Mucosa of rectum (tissue), 2 donors: ENCODE measurements at regions not wholly inside any gene's neighbourhood (a gene's known extent, or its start where the extent isn't known, plus 50 kb on each side); places are given as distances from the start of the nearest gene placed in this dataset.

Experiments used
- H3K27ac ChIP-seq, 2 donors: one replicate each; pipeline ENCODE4 v1.7.0; 2013; ENCODE audit warnings: inconsistent platforms in 2 of 2, low read depth in 2 of 2, low read length in 2 of 2
- H3K27me3 ChIP-seq, 2 donors: one replicate each; pipeline ENCODE4 v1.7.0; 2013; ENCODE audit warnings: low read length in 2 of 2; ENCODE audit not compliant: control insufficient read depth in 2 of 2, insufficient read depth in 2 of 2
- H3K36me3 ChIP-seq, 2 donors: one replicate each; pipeline ENCODE4 v1.7.0; 2013; ENCODE audit warnings: low read length in 2 of 2; ENCODE audit not compliant: control insufficient read depth in 2 of 2, insufficient read depth in 2 of 2
- H3K4me1 ChIP-seq, 2 donors: one replicate each; pipeline ENCODE4 v1.7.0; 2013; ENCODE audit warnings: low read length in 2 of 2, mild to moderate bottlenecking in 1 of 2; ENCODE audit not compliant: control insufficient read depth in 2 of 2, insufficient read depth in 2 of 2
- H3K4me3 ChIP-seq, 2 donors: one replicate each; pipeline ENCODE4 v1.7.0; 2013; ENCODE audit warnings: low read length in 2 of 2
- H3K9ac ChIP-seq, 2 donors: one replicate each; pipeline ENCODE4 v1.7.0; 2013; ENCODE audit warnings: low read length in 2 of 2, low read depth in 1 of 2, mild to moderate bottlenecking in 1 of 2
- H3K9me3 ChIP-seq, 2 donors: one replicate each; pipeline ENCODE4 v1.7.0; 2013; ENCODE audit warnings: low read length in 2 of 2; ENCODE audit not compliant: control insufficient read depth in 2 of 2
- donor health status: healthy.
- donor health status: Normal muscosa, but diverticular disease.

DNA sequence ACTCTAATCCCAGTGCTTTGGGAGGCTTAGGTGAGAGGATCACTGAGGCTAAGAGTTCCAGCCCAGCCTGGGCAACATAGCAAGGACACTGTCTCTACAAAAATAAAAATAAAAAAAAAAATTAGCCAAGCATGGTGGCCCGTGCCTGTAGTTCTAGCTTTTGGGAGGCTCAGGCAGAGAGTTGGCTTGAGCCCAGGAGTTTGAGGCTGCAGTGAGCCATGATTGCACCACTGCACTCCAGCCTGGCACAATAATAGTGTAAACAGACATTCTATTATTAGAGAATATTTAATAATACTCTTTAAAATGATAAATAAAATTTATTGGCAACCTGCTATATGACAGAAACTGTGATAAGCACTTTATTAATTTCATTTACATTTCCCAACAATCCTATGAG, 908.9 kb downstream of the TUSC7 start:
- H3K4me3 ChIP-seq, result no peak overlapping the region
- H3K27me3 ChIP-seq, result no peaks in the 10 kb centered on the region
- H3K4me1 ChIP-seq, result no peaks in the 10 kb centered on the region
- no peak overlapping the region for H3K9ac ChIP-seq
- no peaks in the 10 kb centered on the region for H3K36me3 ChIP-seq
- H3K27ac ChIP-seq, result no peak overlapping the region
- no peaks in the 10 kb centered on the region for H3K9me3 ChIP-seq

DNA sequence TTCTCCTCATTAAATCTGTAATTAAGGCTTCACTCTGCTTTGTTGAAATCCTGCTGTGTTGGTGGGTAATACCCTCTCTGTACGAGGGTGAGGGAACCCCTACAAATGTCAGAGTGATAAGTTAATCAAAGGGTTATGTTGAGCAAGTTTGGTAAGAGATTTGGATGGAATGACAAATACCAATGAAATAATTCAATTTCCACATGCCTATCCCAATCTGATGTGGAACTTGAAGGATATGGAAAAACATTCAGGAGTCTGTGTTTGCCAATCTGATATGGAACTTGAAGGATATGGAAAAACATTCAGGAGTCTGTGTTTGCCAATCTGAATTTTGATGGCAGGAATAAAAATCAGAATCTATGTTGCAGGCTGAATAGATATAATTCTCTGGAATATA, 910.2 kb downstream of the TUSC7 start:
- Histone ChIP-seq H3K9me3 (no peaks in the 10 kb centered on the region), H3K27ac (no peak overlapping the region)

DNA sequence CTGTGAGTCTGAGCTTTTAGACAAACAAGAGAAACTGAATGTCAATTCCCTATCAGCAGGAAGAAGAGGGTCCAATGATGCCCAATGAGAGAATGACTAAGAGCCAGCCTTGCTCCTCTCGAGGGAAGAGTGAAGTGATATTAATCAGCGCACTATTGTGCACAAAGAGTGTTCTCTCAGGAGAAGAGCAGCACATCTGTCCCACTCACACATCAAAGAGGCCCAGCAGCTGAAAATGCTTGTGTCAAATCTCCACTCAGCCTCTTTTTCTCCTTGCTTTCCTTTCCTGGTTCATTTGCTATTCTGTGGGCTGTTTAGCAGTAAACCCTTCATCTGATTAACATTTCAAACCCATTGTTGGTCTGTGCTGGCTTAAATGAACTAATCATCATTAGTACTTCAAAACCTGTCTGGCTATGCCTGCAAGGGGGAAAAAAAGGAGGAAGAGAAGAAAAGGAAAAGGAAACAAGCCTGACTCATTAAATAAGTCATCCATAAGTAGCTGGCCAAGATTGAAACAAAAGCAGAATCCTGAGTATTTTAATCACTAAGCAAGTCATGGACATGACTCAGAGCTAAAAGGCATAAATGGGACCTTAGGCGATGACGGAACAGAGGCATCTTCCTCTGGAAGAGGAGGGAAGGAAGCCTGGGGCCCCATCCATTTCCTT, 912.7 kb downstream of the TUSC7 start:
- Histone ChIP-seq H3K4me1 (no peaks in the 10 kb centered on the region), H3K27ac (no peak overlapping the region), H3K9me3 (no peaks in the 10 kb centered on the region), H3K4me3 (no peak overlapping the region), H3K9ac (no peak overlapping the region), H3K36me3 (no peaks in the 10 kb centered on the region), H3K27me3 (no peaks in the 10 kb centered on the region)

More for the DNA sequence above, 910.2 kb downstream of the TUSC7 start:
- no peaks in the 10 kb centered on the region for H3K4me1 ChIP-seq
- H3K4me3 ChIP-seq, result no peak overlapping the region
- H3K36me3 ChIP-seq, result no peaks in the 10 kb centered on the region
- no peaks in the 10 kb centered on the region for H3K27me3 ChIP-seq
- no peak overlapping the region for H3K9ac ChIP-seq

DNA sequence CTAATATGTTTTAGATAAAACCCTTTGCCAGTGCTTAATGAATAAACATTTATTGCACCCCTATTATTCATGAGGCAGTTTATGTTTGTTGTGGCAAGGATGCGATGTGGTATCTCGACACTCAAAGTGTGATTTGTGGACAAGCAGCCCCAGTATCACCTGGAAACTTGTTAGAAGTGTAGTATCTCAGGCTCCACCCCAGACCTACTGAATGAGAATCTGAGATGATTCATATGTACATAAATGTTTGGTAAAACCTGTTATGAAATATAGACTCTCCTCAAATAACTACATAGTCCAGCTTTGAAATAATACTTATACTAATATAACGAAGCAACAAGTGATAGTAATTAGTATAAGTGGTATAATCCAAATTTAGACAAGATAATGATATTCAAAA, 914.8 kb downstream of the TUSC7 start:
- H3K4me1 ChIP-seq, result no peaks in the 10 kb centered on the region
- H3K36me3 ChIP-seq, result no peaks in the 10 kb centered on the region
- H3K27ac ChIP-seq, result no peak overlapping the region
- no peaks in the 10 kb centered on the region for H3K9me3 ChIP-seq
- H3K4me3 ChIP-seq, result no peak overlapping the region
- no peaks in the 10 kb centered on the region for H3K27me3 ChIP-seq
- no peak overlapping the region for H3K9ac ChIP-seq

DNA sequence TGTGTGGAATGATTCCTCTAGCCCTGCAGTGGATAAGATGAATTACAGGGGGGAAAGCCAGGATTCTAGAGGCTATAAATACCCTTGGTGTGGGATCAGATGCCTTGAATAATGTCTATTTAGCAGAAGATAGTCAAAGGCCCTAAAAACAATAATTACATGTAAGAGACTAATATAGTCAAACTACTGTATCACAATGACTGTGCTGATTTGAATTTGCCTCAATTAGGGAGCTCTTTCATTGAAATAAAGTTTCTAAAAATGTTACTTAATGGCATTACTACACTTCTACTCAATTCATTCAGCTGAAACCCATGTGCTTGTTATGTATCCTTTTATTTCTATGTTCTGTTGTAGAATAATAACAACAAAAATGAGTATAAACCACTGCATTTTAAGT, 915.6 kb downstream of the TUSC7 start:
- H3K9ac ChIP-seq, result no peak overlapping the region
- H3K36me3 ChIP-seq, result no peaks in the 10 kb centered on the region
- no peaks in the 10 kb centered on the region for H3K9me3 ChIP-seq
- H3K27me3 ChIP-seq, result no peaks in the 10 kb centered on the region
- H3K4me3 ChIP-seq, result no peak overlapping the region
- no peaks in the 10 kb centered on the region for H3K4me1 ChIP-seq
- no peak overlapping the region for H3K27ac ChIP-seq

DNA sequence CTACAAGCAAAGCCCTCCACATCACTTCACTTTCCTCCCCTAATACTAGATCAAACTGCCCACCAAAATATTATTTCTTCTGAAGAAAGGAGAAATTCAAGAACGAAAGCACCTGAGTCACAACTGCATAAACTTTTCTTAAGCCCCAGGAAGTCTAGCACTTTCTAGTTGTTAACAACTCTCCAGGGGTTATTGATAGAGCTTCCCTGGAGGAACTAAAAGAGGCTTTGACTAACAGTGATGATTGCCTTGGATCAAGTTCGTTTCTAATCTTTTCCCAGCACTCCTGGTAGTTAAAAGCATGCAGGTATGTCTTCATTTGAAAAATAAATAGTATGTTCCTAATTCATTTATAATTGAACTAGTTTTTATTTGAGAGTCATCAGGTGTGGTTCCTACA, 917.0 kb downstream of the TUSC7 start:
- Histone ChIP-seq H3K9ac (no peak overlapping the region), H3K9me3 (no peaks in the 10 kb centered on the region), H3K36me3 (no peaks in the 10 kb centered on the region), H3K4me3 (no peak overlapping the region), H3K4me1 (no peaks in the 10 kb centered on the region), H3K27me3 (no peaks in the 10 kb centered on the region), H3K27ac (no peak overlapping the region)

DNA sequence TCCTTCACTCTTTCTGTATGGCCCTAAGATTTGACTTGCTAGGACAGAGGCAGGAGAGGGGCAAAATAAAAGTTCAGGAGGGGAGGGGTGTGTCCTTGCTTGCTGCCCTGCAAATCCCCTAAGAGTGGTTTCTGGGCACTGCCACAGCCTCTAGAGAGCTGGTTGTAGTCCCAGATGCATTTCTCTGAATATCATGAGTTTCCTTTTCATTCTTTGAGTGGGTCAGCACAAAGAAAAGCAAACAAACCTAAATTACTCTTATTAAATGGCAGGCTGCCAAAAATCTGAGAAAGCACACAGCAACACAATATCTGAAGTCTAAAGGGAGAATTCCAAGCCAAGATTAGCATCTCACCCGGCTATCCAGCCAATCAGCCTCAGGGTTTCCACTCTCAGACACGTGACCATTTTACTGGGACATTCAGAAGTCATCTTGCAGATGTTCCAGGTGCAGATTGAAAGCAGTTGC, 919.3 kb downstream of the TUSC7 start:
- Histone ChIP-seq H3K9ac (no peak overlapping the region), H3K4me3 (no peak overlapping the region)

DNA sequence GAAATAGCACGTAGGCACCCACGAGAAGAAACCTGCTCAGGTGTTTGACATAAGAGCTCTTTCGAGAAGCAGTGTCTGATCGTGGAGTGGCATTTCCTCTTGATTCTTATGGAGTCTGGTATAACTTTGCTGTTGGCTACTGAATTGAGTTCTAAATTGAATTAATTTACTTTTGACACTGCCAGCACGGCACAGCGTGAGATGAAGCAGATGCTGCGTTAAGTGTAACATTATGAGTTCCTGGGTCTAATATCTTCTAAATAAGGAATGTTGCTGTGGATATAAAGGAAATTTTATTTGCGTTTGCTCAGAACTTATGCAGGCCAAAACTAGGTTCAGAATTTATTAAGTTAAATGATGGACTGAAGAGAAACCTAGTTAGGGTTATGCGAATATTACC, 919.9 kb downstream of the TUSC7 start:
- Histone ChIP-seq H3K27me3 (no peaks in the 10 kb centered on the region), H3K4me1 (no peaks in the 10 kb centered on the region), H3K9ac (no peak overlapping the region), H3K27ac (no peak overlapping the region), H3K4me3 (no peak overlapping the region), H3K36me3 (no peaks in the 10 kb centered on the region), H3K9me3 (no peaks in the 10 kb centered on the region)

More for the DNA sequence above, 919.3 kb downstream of the TUSC7 start:
- Histone ChIP-seq H3K27ac (no peak overlapping the region), H3K36me3 (no peaks in the 10 kb centered on the region), H3K9me3 (no peaks in the 10 kb centered on the region), H3K27me3 (no peaks in the 10 kb centered on the region), H3K4me1 (no peaks in the 10 kb centered on the region)

DNA sequence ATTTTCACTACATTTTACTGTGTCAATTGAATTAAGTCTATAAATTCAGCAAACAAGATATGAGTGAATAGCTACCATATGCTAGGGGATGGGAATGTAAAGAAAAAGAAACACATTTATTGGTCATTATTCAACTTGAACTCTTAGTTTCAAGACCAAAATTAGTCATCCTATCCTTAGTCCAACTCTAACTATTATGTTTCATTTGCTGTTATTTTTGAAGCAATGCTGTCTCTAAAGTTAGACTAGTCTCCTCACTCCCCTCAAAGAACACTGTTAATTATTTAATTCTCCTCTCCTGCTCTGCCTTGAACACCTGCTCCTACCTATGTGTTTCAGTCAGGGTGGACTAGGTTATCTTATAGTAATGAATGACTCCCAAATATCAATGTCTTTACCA, 920.9 kb downstream of the TUSC7 start:
- no peaks in the 10 kb centered on the region for H3K36me3 ChIP-seq
- no peaks in the 10 kb centered on the region for H3K27me3 ChIP-seq
- H3K4me3 ChIP-seq, result no peak overlapping the region
- no peaks in the 10 kb centered on the region for H3K4me1 ChIP-seq
- no peaks in the 10 kb centered on the region for H3K9me3 ChIP-seq
- no peak overlapping the region for H3K9ac ChIP-seq
- H3K27ac ChIP-seq, result no peak overlapping the region

DNA sequence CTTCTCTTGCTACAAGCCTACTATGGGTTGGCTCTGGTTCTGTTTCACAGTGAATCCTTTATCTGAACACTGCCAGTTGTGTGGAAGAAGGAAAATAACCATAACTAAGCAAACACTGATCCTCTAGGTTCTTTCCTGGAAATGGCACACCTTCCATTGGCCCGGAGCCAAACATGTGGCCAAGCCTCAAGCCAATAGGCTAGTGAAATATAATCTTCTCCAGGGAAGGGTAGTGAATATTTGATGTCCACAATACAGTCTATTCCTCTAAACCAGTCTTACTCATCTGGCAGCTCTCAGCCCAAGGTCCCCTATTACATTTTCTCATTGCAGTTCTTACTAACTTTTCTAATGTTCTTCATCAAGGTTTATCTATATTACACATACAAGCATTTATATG, 921.3 kb downstream of the TUSC7 start:
- H3K9ac ChIP-seq, result no peak overlapping the region
- no peak overlapping the region for H3K27ac ChIP-seq
- H3K27me3 ChIP-seq, result no peaks in the 10 kb centered on the region
- no peak overlapping the region for H3K4me3 ChIP-seq
- H3K4me1 ChIP-seq, result no peaks in the 10 kb centered on the region
- no peaks in the 10 kb centered on the region for H3K36me3 ChIP-seq
- no peaks in the 10 kb centered on the region for H3K9me3 ChIP-seq

DNA sequence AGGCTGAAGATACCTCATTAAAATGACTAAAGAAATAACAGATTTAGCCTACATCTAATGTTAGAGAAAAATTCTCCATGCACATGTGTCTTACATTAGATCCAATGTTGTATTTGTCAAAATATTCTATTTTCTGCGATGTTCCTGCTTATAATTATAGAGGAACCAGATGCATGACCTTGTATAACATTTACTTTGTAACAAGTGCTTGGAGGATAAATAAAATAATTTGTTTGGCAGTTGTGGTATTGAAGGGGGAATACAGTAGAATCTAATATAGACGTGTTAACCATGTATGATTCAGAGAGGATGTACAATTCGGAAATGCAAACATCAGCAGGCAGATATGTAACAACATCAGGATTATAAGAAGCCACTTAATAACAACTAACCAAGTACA, 922.2 kb downstream of the TUSC7 start:
- Histone ChIP-seq H3K4me3 (no peak overlapping the region), H3K9me3 (no peaks in the 10 kb centered on the region), H3K36me3 (no peaks in the 10 kb centered on the region), H3K9ac (no peak overlapping the region), H3K27me3 (no peaks in the 10 kb centered on the region), H3K4me1 (no peaks in the 10 kb centered on the region), H3K27ac (no peak overlapping the region)
